ENCODE measurements at regions not wholly inside any gene's neighbourhood (a gene's known extent, or its start where the extent isn't known, plus 50 kb on each side); places are given as distances from the start of the nearest gene placed in this dataset.

- no peak for DNase-seq
Measured at GRCh38 chr5:152337484-152337883, 67.6 kb downstream of the NMUR2 start.

GRCh38 chr5:152335461-152335860 lies 69.6 kb downstream of the NMUR2 start:
- DNase-seq: no peak

GRCh38 chr5:152332716-152333460 lies 72.2 kb downstream of the NMUR2 start:
- DNase-seq: no peak

DNA sequence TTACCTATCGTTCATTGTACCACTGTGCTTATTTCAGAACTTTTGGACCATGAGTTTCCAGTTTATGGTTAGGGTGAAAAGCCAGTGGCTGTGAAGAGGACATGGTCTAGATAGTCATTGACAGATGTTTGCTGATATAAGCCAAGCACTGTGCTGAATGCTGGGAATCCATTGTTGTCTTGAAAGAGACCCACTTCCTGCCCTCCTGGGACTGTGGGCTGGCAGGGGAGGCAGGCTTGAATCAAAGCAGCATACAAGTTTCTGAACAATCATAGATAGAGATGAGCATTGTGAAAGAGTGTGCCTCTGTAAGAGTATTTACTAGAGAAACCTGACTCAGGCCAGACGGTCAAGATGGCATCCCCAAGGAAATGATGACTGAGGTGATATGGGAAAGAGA lies 73.4 kb downstream of the NMUR2 start:
- no peak for DNase-seq

DNA sequence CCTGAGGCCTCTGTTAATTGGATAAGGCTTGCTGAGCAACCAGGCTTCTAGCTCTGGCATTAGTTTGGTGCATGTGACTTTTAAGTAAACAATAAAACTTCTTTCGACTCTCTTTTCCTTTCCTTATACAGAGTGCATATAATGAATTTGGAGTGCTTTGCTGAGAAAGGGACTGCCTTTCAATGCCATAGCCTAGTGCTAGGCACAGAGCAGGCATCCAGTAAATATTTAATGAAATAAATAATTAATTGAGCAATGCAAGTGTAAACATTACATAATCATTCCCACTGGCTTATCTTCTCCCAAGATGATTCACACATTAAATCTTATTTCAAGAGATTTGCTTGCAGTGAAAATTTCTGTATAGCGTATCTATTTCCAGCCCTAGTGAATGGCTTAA lies 74.1 kb downstream of the NMUR2 start:
- DNase-seq: no peak

DNA sequence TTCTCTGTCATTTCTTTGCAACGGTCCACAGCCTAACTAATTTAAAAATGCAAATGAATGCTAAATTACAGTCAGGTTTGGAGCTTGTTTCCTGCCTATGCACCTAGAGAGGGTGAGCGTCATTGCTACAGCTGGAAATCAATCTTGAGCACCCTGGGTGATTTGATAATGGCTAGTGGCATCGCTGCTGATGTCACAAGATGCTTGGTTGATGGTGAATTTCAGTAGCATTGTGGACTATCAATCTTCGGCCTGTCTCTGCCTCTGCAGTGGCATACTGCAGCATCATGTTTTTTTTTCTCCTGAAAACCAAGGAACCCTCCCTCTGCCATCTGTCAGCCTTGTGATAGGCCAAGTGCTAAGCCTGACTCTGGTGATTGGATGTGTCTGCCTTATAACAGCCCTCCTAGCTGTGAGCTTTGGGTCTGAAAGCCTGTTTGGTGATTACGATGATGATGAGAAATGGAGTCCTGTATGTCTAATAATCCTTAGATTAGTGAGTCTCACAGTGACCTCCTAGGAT lies 75.3 kb downstream of the NMUR2 start:
- DNase-seq: no peak

DNA sequence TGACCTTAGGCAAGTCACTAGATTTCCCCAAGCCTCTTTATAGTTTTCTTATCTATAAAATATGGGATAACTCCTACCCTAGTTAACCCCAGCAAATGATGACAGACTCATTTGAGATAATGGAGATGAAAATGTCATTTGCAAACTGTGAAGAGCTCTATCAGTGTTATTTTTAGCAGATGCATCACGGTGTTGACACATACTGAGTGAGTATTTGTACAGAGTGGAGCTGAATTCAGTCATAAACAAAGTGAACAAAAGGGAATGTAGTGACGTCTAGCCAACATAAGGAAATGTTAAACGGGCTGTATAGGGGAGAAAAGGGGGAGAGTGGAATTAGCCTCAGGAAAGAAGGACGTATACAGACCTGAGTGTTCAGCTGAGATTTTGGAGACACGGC lies 75.9 kb downstream of the NMUR2 start:
- DNase-seq: no peak

GRCh38 chr5:152315942-152316341 lies 89.1 kb downstream of the NMUR2 start:
- no peak for DNase-seq

- DNase-seq: no peak
Measured at GRCh38 chr5:152314196-152314829, 90.8 kb downstream of the NMUR2 start.

DNA sequence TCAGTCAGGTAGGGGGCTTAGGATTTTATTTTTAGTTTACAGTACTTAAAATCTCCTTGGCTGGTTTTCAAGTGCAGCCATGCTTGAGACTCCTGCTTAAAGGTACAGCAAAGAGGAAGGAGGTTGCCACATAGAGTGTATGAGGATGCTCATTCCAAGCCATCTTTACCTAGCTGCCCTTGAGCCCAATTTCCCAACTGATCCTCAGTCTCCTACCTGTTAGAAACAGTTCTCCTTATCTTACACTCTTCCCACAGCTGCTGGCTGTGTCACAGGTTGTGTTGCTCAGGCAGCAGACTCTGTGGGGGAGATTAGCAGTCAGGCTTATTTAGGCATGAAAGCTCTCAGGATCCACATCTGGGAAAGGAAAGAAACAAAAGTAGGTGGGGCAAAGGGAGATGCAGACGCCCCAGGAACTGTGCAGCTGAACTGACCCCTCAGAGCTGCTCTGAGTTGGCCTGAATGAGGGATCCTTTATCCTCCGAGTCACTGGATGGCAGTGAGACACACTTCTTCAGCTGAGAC lies 95.1 kb downstream of the NMUR2 start:
- DNase-seq: no peak

GRCh38 chr5:152306386-152306785 lies 98.7 kb downstream of the NMUR2 start:
- DNase-seq: no peak

GRCh38 chr5:152305525-152305924 lies 99.6 kb downstream of the NMUR2 start:
- no peak for DNase-seq

GRCh38 chr5:152303841-152304240 lies 101.2 kb downstream of the NMUR2 start:
- DNase-seq: no peak

DNA sequence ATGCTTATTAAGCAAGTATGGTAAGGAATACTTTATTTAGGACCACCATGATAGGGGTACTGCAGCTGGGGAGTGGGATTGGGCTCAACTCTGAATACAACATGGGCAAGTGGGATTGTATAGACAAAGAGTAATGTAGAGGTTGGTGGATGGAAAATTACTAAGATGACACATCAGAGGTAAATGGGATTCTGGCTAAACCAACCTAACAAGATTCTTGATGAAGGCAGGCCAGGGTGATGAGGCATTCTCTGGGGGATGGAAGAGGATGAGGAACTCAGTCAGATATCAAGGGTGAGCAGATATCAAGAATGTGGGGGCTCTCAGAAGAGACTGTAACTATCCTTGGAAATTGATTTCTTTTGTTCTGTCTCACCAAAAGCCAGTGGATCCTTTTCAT lies 107.2 kb downstream of the NMUR2 start:
- no peak for DNase-seq

DNA sequence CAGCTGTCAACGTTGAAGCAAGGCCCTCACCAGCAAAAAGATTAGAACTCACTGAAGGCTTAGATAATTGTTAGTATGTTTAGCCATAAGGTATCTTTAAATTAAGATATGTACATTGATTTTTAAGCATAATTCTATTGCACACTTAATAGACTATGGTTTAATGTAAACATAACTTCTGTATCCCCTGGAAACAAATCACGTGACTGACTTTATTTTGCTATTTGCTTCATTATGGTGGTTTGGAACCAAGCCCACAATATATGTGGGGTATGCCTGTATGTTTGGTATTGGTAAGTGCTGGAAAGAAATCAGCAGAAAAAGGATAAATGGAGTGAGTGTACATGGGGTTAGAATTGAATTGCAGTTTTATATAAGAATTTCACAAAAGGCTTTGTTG lies 111.9 kb downstream of the NMUR2 start:
- no peak for DNase-seq

- no peak for DNase-seq
Measured at GRCh38 chr5:152290181-152290580, 114.9 kb downstream of the NMUR2 start.

- DNase-seq: no peak
Measured at GRCh38 chr5:152288917-152289595, 116.0 kb downstream of the NMUR2 start.

- no peak for DNase-seq
Measured at GRCh38 chr5:152288499-152288898, 116.6 kb downstream of the NMUR2 start.

DNA sequence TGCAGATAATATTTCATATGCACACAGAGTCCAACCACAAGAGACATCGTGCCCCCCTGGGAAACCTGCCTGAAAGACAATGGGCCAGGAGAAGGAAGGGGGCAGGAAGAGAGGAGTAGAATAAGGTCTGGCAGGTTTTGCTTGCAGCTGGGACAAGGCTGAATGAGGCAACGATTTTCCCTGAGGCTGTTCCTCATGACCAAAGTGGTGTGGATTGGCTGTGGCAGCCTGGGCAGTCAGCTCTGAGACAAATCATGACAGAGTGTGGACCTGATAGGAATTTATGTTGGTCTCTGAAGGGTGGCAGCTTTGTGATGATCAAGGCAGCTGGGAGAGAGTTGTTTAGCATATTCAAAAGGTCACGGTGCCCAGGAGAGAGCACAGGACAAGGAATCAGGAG lies 119.3 kb downstream of the NMUR2 start:
- DNase-seq: no peak

- DNase-seq: no peak
Measured at GRCh38 chr5:152282331-152282730, 122.7 kb downstream of the NMUR2 start.

GRCh38 chr5:152277936-152278335 lies 127.1 kb downstream of the NMUR2 start:
- no peak for DNase-seq

- no peak for DNase-seq
Measured at GRCh38 chr5:152274224-152274623, 130.9 kb downstream of the NMUR2 start.

DNA sequence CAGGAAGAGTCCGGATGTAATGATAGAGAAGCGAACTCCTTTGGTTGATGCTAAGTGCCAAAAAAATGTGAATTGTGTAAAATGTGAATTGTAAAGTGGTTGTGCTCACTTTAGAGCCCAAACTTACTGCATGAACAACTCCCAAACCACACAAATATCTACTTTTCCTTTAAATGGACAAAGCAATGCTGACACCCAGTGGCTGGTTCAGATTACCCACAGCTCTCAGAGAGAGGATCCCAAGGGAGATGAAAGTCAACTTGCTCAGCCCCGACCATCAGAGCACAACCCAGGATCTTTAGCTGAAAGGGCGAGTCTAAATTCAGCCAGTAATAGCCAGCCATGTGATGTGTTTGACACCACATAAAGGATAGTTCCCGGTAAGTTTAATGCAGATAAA lies 133.7 kb downstream of the NMUR2 start:
- DNase-seq: no peak

- no peak for DNase-seq
Measured at GRCh38 chr5:152270096-152270495, 135.0 kb downstream of the NMUR2 start.
